Colonic mucosa (tissue), 4 donors: ENCODE measurements at regions not wholly inside any gene's neighbourhood (a gene's known extent, or its start where the extent isn't known, plus 50 kb on each side); places are given as distances from the start of the nearest gene placed in this dataset.
"Not testable (repeated sequence)": the region's sequence is repeated elsewhere in the genome, so short reads cannot be mapped to it uniquely, and the experiment has no call there.

Source experiments
- DNase-seq: peaks from one replicate; pipeline ENCODE4 v3.0.0-alpha.2; 2020
- H3K27ac ChIP-seq: fragments of 200-600 bp; one replicate; pipeline ENCODE4 v1.8.0; 2021
- H3K27me3 ChIP-seq: fragments of 200-600 bp; one replicate; pipeline ENCODE4 v1.8.0; 2021
- H3K36me3 ChIP-seq: fragments of 200-600 bp; one replicate; pipeline ENCODE4 v1.8.0; 2021
- H3K4me1 ChIP-seq: fragments of 200-600 bp; one replicate; pipeline ENCODE4 v1.8.0; 2021; ENCODE audit warnings: mild to moderate bottlenecking
- H3K4me3 ChIP-seq: fragments of 200-600 bp; one replicate; pipeline ENCODE4 v1.8.0; 2021
- H3K9ac ChIP-seq, 2 donors: one replicate each; pipeline ENCODE4 v1.7.0; 2013; ENCODE audit warnings: control low read depth in 2 of 2, low read depth in 2 of 2, low read length in 2 of 2
- H3K9me3 ChIP-seq: fragments of 200-600 bp; one replicate; pipeline ENCODE4 v1.8.0; 2021
- intact Hi-C: fragments of 100-400 bp; cut with DNase I; formaldehyde crosslinking; loops from one replicate; pipeline ENCODE4 v1.14.1; 2022
- TF ChIP-seq, protein P1 (sequence below): fragments of 200-600 bp; IDR thresholded peaks from one replicate; pipeline ENCODE4 v1.8.0; 2022; ENCODE audit warnings: antibody characterized with exemption, mild to moderate bottlenecking
- donor health status: healthy.
- donor health status: DM: no; HTN: no; CAD: no.
- donor health status: DM: no; HTN: no; CAD: no.

- TF ChIP-seq, protein P1, sequence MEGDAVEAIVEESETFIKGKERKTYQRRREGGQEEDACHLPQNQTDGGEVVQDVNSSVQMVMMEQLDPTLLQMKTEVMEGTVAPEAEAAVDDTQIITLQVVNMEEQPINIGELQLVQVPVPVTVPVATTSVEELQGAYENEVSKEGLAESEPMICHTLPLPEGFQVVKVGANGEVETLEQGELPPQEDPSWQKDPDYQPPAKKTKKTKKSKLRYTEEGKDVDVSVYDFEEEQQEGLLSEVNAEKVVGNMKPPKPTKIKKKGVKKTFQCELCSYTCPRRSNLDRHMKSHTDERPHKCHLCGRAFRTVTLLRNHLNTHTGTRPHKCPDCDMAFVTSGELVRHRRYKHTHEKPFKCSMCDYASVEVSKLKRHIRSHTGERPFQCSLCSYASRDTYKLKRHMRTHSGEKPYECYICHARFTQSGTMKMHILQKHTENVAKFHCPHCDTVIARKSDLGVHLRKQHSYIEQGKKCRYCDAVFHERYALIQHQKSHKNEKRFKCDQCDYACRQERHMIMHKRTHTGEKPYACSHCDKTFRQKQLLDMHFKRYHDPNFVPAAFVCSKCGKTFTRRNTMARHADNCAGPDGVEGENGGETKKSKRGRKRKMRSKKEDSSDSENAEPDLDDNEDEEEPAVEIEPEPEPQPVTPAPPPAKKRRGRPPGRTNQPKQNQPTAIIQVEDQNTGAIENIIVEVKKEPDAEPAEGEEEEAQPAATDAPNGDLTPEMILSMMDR, result no peak
- Histone ChIP-seq H3K36me3 (no peaks in the 10 kb centered on the region), H3K4me1 (no peaks in the 10 kb centered on the region), H3K9me3 (no peaks in the 10 kb centered on the region), H3K4me3 (no peak overlapping the region), H3K9ac (no peak overlapping the region), H3K27ac (no peak overlapping the region), H3K27me3 (no peaks in the 10 kb centered on the region)
- intact Hi-C loops, result no loop called here
- no peak for DNase-seq
These were observed 167.3 kb upstream of the KCNJ6 start for GRCh38 chr21:38083535-38083934.

DNA sequence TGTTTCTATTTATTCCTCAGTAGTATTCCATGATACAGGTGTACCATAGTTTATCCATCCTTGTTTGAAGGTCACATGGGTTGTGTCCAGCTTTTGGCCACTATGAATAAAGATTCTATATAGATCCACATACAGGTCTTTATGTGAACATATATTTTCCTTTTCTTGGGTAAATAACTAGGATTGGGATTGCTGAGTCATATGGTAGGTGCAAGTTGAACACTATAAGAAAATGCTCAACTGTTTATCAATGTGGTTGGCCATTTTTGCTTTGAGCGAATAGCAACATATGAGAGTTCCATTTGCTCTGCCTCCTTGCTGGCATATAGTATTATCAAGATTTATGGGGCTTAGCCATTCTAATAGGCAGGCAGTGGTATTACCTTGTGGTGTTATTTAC lies 170.2 kb upstream of the KCNJ15 start:
- intact Hi-C loops, result no loop called here
- no peak overlapping the region for H3K4me3 ChIP-seq
- DNase-seq, result no peak
- H3K36me3 ChIP-seq, result no peaks in the 10 kb centered on the region
- TF ChIP-seq, protein P1, result no peak
- H3K27me3 ChIP-seq, result no peaks in the 10 kb centered on the region
- no peak overlapping the region for H3K27ac ChIP-seq
- H3K9me3 ChIP-seq, result no peaks in the 10 kb centered on the region
- H3K9ac ChIP-seq, result no peak overlapping the region
- H3K4me1 ChIP-seq, result no peaks in the 10 kb centered on the region

DNA sequence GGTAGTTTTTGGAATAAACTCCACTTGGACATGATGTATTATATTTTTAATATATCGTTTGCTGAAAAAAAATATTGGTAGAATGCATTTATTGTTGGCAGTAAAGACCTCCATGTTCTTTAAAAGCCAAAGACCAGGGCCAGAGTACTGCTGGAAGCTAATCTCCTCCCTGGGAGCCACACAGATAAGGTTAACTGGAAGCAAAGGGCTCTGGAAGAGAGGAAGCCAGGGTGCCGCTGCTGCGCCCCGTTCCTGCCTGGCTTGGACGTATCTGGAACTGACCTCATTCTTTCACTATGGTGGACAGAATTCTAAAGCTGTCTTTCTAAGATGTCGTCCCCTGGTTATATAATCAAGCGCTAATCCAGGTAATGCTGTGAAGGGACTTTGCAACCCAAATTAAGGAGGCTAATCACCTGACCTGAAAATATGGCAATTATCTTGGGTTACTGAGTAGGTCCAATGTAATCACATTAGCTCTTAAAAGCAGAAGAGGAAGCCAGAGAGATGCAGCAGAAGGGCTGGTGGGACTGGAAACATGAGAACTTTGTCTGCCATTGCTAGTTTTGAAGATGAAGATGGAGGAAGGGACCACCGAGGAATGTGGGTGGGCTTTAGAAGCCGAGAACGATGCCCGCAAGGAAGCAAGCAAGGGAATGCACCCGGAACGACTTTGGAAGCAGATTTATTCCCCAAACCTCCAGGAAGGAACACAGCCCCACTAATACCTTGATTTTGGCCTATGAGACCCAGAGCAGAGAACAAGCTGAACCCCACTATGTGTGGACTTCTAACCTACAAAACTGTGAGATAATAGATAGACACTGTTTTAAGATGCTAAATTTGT lies 167.7 kb upstream of the KCNJ15 start:
- Histone ChIP-seq H3K4me1 (no peaks in the 10 kb centered on the region), H3K4me3 (no peak overlapping the region), H3K27ac (no peak overlapping the region), H3K27me3 (no peaks in the 10 kb centered on the region), H3K9me3 (no peaks in the 10 kb centered on the region), H3K9ac (no peak overlapping the region), H3K36me3 (no peaks in the 10 kb centered on the region)
- no peak for DNase-seq
- intact Hi-C loops, result no loop called here
- TF ChIP-seq, protein P1, result no peak

DNA sequence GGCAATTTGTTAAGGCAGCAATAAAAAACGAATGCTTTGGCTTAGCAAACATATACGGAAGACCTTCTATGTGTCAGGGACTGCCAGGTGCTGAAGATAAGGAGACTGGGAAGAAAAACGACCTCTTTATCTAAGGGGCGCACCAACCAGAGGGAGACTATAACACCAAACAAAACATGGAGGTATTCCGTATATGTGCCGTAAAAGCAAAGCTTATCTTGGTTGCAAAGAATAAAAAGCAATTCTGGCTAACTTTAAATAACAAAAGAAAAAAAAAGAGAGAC lies 167.1 kb upstream of the KCNJ15 start:
- no peak overlapping the region for H3K9ac ChIP-seq
- H3K4me3 ChIP-seq, result no peak overlapping the region
- no peak for DNase-seq
- no peaks in the 10 kb centered on the region for H3K9me3 ChIP-seq
- TF ChIP-seq, protein P1, result no peak
- H3K27ac ChIP-seq, result no peak overlapping the region
- intact Hi-C loops, result no loop called here
- no peaks in the 10 kb centered on the region for H3K4me1 ChIP-seq
- H3K27me3 ChIP-seq, result no peaks in the 10 kb centered on the region
- H3K36me3 ChIP-seq, result no peaks in the 10 kb centered on the region

DNA sequence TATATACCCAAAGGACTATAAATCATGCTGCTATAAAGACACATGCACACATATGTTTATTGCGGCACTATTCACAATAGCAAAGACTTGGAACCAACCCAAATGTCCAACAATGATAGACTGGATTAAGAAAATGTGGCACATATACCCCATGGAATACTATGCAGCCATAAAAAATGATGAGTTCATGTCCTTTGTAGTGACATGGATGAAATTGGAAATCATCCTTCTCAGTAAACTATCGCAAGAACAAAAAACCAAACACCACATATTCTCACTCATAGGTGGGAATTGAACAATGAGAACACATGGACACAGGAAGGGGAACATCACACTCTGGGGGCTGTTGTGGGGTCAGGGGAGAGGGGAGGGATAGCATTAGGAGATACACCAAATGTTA lies 165.7 kb upstream of the KCNJ15 start:
- H3K36me3 ChIP-seq, H3K9me3 ChIP-seq, H3K4me3 ChIP-seq, H3K27ac ChIP-seq, intact Hi-C loops, DNase-seq, H3K27me3 ChIP-seq, H3K9ac ChIP-seq, H3K4me1 ChIP-seq: not testable (repeated sequence)

DNA sequence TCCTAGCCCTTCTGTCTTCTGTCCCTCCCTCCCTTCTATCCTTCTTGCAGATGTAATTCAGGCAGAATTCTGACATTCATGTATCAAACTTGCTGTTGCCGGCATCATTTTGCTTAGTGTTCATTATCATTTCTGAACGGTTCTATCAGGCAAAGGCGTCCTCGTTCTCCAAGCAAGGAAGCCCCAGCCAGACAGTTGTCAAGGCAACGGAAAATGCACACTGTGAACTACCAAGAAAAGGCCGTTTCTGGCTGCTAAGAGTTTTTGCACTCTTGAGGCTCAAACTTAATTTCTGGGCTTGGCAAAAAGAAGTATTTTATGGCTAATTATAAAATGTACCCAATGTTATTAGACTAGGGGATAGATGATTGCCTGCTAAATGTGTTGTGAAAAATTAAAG lies 164.7 kb upstream of the KCNJ15 start:
- H3K36me3 ChIP-seq, result no peaks in the 10 kb centered on the region
- H3K27ac ChIP-seq, result no peak overlapping the region
- no peak overlapping the region for H3K4me3 ChIP-seq
- TF ChIP-seq, protein P1, result no peak
- H3K9ac ChIP-seq, result no peak overlapping the region
- H3K27me3 ChIP-seq, result no peaks in the 10 kb centered on the region
- H3K4me1 ChIP-seq, result no peaks in the 10 kb centered on the region
- no peaks in the 10 kb centered on the region for H3K9me3 ChIP-seq
- no peak for DNase-seq
- intact Hi-C loops, result no loop called here
